GM23248 (cell line): ENCODE measurements at regions not wholly inside any gene's neighbourhood (a gene's known extent, or its start where the extent isn't known, plus 50 kb on each side); places are given as distances from the start of the nearest gene placed in this dataset.

Experiments
- EZH2 ChIP-seq: fragments of 200-600 bp; sonication (generic); IDR thresholded peaks from 2 replicates; pipeline ENCODE4 v1.6.1; 2018; ENCODE audit warnings: antibody characterized with exemption, mild to moderate bottlenecking; ENCODE audit not compliant: insufficient read depth, poor library complexity, severe bottlenecking
- EZH2phosphoT487 ChIP-seq: fragments of 200-600 bp; sonication (generic); IDR thresholded peaks from 2 replicates; pipeline ENCODE4 v1.6.1; 2018; ENCODE audit warnings: antibody characterized with exemption, moderate library complexity, mild to moderate bottlenecking, low read depth; ENCODE audit not compliant: insufficient read depth

GRCh38 chr2:133840761-133841160 is 272.5 kb upstream of the NCKAP5 start:
- TF ChIP-seq EZH2 (no peak), EZH2phosphoT487 (no peak)
